ENCODE measurements at regions not wholly inside any gene's neighbourhood (a gene's known extent, or its start where the extent isn't known, plus 50 kb on each side); places are given as distances from the start of the nearest gene placed in this dataset.

DNA sequence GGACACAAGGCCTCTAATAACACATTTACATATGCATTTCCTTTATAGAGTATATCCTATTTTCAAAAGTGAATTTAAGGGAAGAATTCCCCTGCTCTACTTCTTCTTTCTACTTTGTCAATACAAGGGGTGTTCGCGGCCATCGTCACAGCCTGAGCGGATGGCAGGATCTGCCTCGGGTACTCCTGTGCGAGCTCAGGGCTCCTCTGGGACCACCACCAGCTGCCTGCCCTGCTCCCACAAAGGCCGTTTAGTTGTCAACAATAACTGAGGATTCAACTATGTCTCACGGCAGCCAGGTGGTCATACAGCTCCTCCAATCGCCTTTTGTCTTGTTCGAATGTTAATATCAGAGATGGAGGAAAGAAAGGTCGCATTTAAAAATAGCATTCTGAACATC is 228.2 kb upstream of the TENM3 start:
- no peak overlapping the region for H3K4me3 ChIP-seq
- ATAC-seq (no peak), DNase-seq (ENCODE audit: low read depth, low spot score) (no peak), FAIRE-seq (no peak)
- ChIA-PET SMC1A (ENCODE audit: uncharacterized antibody, unreplicated experiment) (no interaction called here), POLR2A (no interaction called here), CTCF (interaction anchor here (1.1 kb wide), 2 partner anchors 8 kb away, joined by 3 to 5 read pairs; no protein-coding TSS in a partner anchor), RAD21 (ENCODE audit: unreplicated experiment) (no interaction called here)
- BruUV-seq (replicated peaks): no TSS peak
- intact Hi-C loops (cut with micrococcal nuclease; ENCODE audit: unreplicated experiment) (loop anchor here (5.0 kb wide), 2 partner anchors 108 to 902 kb away; partner anchors contain the start of gene DCTD), in situ Hi-C loops (cut with MboI) (no loop called here)
- no peak overlapping the region for H3K27ac ChIP-seq (ENCODE audit: control insufficient read depth, insufficient read depth)
- 79% methylated on average over 11 of the region's 11 CpGs for WGBS (ENCODE audit: insufficient coverage, insufficient replicate concordance, low lambda C conversion rate, missing lambda C conversion rate)
- peaks cover 3% of the 10 kb centered on the region; the same call in 2 of the 3 replicates for H3K9me3 ChIP-seq (replicated peaks; ENCODE audit: control insufficient read depth, insufficient read depth, low read length)
- H3K4me2 ChIP-seq (ENCODE audit: control insufficient read depth, insufficient read depth): no peak overlapping the region
- peaks cover 12% of the 10 kb centered on the region for H3K4me1 ChIP-seq (ENCODE audit: control insufficient read depth, insufficient read depth, low read length)
- H3K9ac ChIP-seq (ENCODE audit: control insufficient read depth, insufficient read depth, low read length): no peak overlapping the region
- TF ChIP-seq MEF2B (IDR thresholded peaks at IDR 0.05; ENCODE audit: partially characterized antibody, poor library complexity, severe bottlenecking): no peak
- TF ChIP-seq, protein P1, sequence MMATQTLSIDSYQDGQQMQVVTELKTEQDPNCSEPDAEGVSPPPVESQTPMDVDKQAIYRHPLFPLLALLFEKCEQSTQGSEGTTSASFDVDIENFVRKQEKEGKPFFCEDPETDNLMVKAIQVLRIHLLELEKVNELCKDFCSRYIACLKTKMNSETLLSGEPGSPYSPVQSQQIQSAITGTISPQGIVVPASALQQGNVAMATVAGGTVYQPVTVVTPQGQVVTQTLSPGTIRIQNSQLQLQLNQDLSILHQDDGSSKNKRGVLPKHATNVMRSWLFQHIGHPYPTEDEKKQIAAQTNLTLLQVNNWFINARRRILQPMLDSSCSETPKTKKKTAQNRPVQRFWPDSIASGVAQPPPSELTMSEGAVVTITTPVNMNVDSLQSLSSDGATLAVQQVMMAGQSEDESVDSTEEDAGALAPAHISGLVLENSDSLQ (IDR thresholded peaks at IDR 0.05): no peak
- H3K27me3 ChIP-seq (replicated peaks in 1 of 2; ENCODE audit: control insufficient read depth in 2 of 2, insufficient read depth in 2 of 2, low read length in 1 of 2): no peaks in the 10 kb centered on the region
- H4K20me1 ChIP-seq (ENCODE audit: control insufficient read depth, insufficient read depth): no peaks in the 10 kb centered on the region
- H3K36me3 ChIP-seq (ENCODE audit: control insufficient read depth in 2 of 2, insufficient read depth in 2 of 2, low read length in 1 of 2): no peaks in the 10 kb centered on the region
- no peak overlapping the region for H2AFZ ChIP-seq (ENCODE audit: control insufficient read depth, low read depth, low read length)
- no peaks in the 10 kb centered on the region for H3K79me2 ChIP-seq (ENCODE audit: control insufficient read depth, insufficient read depth, low read length)

DNA sequence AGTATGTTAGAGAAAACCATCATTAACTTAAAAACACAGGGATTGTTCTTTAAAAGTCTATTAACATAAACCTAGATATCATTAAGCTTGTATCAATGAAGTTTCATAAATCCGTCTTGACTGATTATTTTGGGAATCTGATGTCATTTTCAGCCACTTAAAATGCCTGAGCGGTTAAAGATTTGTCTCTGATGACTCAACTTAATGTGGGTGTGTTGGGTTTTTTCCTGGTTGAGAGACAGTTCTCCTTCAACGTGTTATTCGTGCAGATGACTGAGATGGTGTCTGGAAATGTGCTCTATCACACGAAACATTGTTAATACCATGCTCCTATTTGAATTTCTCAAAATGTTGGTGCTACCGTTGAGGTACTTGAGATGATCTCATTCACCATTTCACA is 227.3 kb upstream of the TENM3 start:
- no TSS peak for BruUV-seq (replicated peaks)
- Histone ChIP-seq H3K79me2 (ENCODE audit: control insufficient read depth, insufficient read depth, low read length) (no peaks in the 10 kb centered on the region), H3K4me2 (ENCODE audit: control insufficient read depth, insufficient read depth) (no peak overlapping the region), H2AFZ (ENCODE audit: control insufficient read depth, low read depth, low read length) (no peak overlapping the region; the same call in 1 of the 2 replicates), H3K36me3 (ENCODE audit: control insufficient read depth in 2 of 2, insufficient read depth in 2 of 2, low read length in 1 of 2) (no peaks in the 10 kb centered on the region), H4K20me1 (ENCODE audit: control insufficient read depth, insufficient read depth) (no peaks in the 10 kb centered on the region), H3K27me3 (replicated peaks in 1 of 2; ENCODE audit: control insufficient read depth in 2 of 2, insufficient read depth in 2 of 2, low read length in 1 of 2) (no peaks in the 10 kb centered on the region), H3K9ac (ENCODE audit: control insufficient read depth, insufficient read depth, low read length) (no peak overlapping the region), H3K4me3 (no peak overlapping the region), H3K9me3 (replicated peaks; ENCODE audit: control insufficient read depth, insufficient read depth, low read length) (peaks cover 3% of the 10 kb centered on the region; the same call in 2 of the 3 replicates), H3K27ac (ENCODE audit: control insufficient read depth, insufficient read depth) (peak overlapping the region; percentile 7; the same call in 1 of the 2 replicates), H3K4me1 (ENCODE audit: control insufficient read depth, insufficient read depth, low read length) (peaks cover 12% of the 10 kb centered on the region)
- RAD21 ChIA-PET (ENCODE audit: unreplicated experiment): no interaction called here
- POLR2A ChIA-PET: no interaction called here
- peak; percentile 27 for ATAC-seq
- WGBS (ENCODE audit: insufficient coverage, insufficient replicate concordance, low lambda C conversion rate, missing lambda C conversion rate): 30% methylated on average over 6 of the region's 6 CpGs
- intact Hi-C loops (cut with micrococcal nuclease; ENCODE audit: unreplicated experiment) (loop anchor here (5.0 kb wide), 2 partner anchors 109 to 901 kb away; partner anchors contain the start of gene DCTD), in situ Hi-C loops (cut with MboI) (no loop called here)
- SMC1A ChIA-PET (ENCODE audit: uncharacterized antibody, unreplicated experiment): interaction anchor here (0.6 kb wide), 1 partner anchor 184 kb away, joined by 3 read pairs; no protein-coding TSS in a partner anchor
- CTCF ChIA-PET: interaction anchor here (1.1 kb wide), 1 partner anchor 9 kb away, joined by 3 read pairs; no protein-coding TSS in a partner anchor
- FAIRE-seq: peak; percentile 69
- DNase-seq (ENCODE audit: low read depth, low spot score): no peak
- TF ChIP-seq, protein P2, sequence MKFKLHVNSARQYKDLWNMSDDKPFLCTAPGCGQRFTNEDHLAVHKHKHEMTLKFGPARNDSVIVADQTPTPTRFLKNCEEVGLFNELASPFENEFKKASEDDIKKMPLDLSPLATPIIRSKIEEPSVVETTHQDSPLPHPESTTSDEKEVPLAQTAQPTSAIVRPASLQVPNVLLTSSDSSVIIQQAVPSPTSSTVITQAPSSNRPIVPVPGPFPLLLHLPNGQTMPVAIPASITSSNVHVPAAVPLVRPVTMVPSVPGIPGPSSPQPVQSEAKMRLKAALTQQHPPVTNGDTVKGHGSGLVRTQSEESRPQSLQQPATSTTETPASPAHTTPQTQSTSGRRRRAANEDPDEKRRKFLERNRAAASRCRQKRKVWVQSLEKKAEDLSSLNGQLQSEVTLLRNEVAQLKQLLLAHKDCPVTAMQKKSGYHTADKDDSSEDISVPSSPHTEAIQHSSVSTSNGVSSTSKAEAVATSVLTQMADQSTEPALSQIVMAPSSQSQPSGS (IDR thresholded peaks at IDR 0.05; ENCODE audit: low read length): peak; percentile 92
- TF ChIP-seq, protein P1 (IDR thresholded peaks at IDR 0.05): peak; percentile 45; the same call in 1 of the 2 replicates
- TF ChIP-seq NR2F1 (conservative IDR thresholded peaks at IDR 0.05) (no peak), ESRRA (IDR thresholded peaks at IDR 0.05; ENCODE audit: low read length) (no peak), MTA2 (IDR thresholded peaks at IDR 0.05; ENCODE audit: low read depth) (no peak), RELA (IDR thresholded peaks at IDR 0.05; ENCODE audit: borderline replicate concordance, partially characterized antibody) (no peak), CHD1 (IDR thresholded peaks at IDR 0.05; ENCODE audit: low read depth, low read length) (no peak), SUPT20H (IDR thresholded peaks at IDR 0.05; ENCODE audit: borderline replicate concordance, control insufficient read depth, low read depth, low read length) (no peak), CREB1 (IDR thresholded peaks at IDR 0.05; ENCODE audit: low read depth) (peak; percentile 60; the same call in 1 of the 2 replicates), TCF7 (IDR thresholded peaks at IDR 0.05; ENCODE audit: borderline replicate concordance) (0 out of 2 replicates have a peak, but pooled peaks have one; percentile 6)
- TF ChIP-seq, protein P3, sequence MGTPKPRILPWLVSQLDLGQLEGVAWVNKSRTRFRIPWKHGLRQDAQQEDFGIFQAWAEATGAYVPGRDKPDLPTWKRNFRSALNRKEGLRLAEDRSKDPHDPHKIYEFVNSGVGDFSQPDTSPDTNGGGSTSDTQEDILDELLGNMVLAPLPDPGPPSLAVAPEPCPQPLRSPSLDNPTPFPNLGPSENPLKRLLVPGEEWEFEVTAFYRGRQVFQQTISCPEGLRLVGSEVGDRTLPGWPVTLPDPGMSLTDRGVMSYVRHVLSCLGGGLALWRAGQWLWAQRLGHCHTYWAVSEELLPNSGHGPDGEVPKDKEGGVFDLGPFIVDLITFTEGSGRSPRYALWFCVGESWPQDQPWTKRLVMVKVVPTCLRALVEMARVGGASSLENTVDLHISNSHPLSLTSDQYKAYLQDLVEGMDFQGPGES (IDR thresholded peaks at IDR 0.05): no peak

Data from GM12878 (cell line).